ENCODE measurements at regions not wholly inside any gene's neighbourhood (a gene's known extent, or its start where the extent isn't known, plus 50 kb on each side); places are given as distances from the start of the nearest gene placed in this dataset.

GRCh38 chr7:35499226-35499625 lies 195.7 kb downstream of the HERPUD2 start:
- DNase-seq (ENCODE audit: low read depth): no peak

GRCh38 chr7:35498416-35498815 lies 196.5 kb downstream of the HERPUD2 start:
- DNase-seq (ENCODE audit: low read depth): no peak

- no peak for DNase-seq (ENCODE audit: low read depth)
These were observed 199.1 kb downstream of the HERPUD2 start for GRCh38 chr7:35495844-35496243.

GRCh38 chr7:35495377-35495776 lies 199.6 kb downstream of the HERPUD2 start:
- no peak for DNase-seq (ENCODE audit: low read depth)

- DNase-seq (ENCODE audit: low read depth): no peak
These were observed 200.5 kb downstream of the HERPUD2 start for GRCh38 chr7:35494407-35494806.

- DNase-seq (ENCODE audit: low read depth): no peak
These were observed 202.3 kb downstream of the HERPUD2 start for GRCh38 chr7:35492451-35493175.

GRCh38 chr7:35491233-35491632 lies 203.7 kb downstream of the HERPUD2 start:
- DNase-seq (ENCODE audit: low read depth): no peak

- DNase-seq (ENCODE audit: low read depth): no peak
These were observed 207.1 kb downstream of the HERPUD2 start for GRCh38 chr7:35487841-35488240.

- no peak for DNase-seq (ENCODE audit: low read depth)
These were observed 207.5 kb downstream of the HERPUD2 start for GRCh38 chr7:35487402-35487801.

- no peak for DNase-seq (ENCODE audit: low read depth)
These were observed 209.5 kb downstream of the HERPUD2 start for GRCh38 chr7:35485436-35485835.

GRCh38 chr7:35483568-35483967 lies 211.4 kb downstream of the HERPUD2 start:
- DNase-seq (ENCODE audit: low read depth): no peak

GRCh38 chr7:35482231-35482630 lies 212.7 kb downstream of the HERPUD2 start:
- DNase-seq (ENCODE audit: low read depth): no peak

- no peak for DNase-seq (ENCODE audit: low read depth)
These were observed 214.1 kb downstream of the HERPUD2 start for GRCh38 chr7:35480806-35481205.

- no peak for DNase-seq (ENCODE audit: low read depth)
These were observed 217.3 kb downstream of the HERPUD2 start for GRCh38 chr7:35477609-35478008.

- no peak for DNase-seq (ENCODE audit: low read depth)
These were observed 220.2 kb upstream of the TBX20 start for GRCh38 chr7:35474100-35474499.

GRCh38 chr7:35468606-35469005 lies 214.7 kb upstream of the TBX20 start:
- DNase-seq (ENCODE audit: low read depth): no peak

- no peak for DNase-seq (ENCODE audit: low read depth)
These were observed 213.6 kb upstream of the TBX20 start for GRCh38 chr7:35467456-35467978.

GRCh38 chr7:35465791-35466336 lies 212.0 kb upstream of the TBX20 start:
- no peak for DNase-seq (ENCODE audit: low read depth)

GRCh38 chr7:35463751-35464150 lies 209.9 kb upstream of the TBX20 start:
- DNase-seq (ENCODE audit: low read depth): no peak

GRCh38 chr7:35463176-35463700 lies 209.3 kb upstream of the TBX20 start:
- DNase-seq (ENCODE audit: low read depth): no peak

GRCh38 chr7:35454575-35455385 lies 200.9 kb upstream of the TBX20 start:
- DNase-seq (ENCODE audit: low read depth): no peak

GRCh38 chr7:35450456-35451214 lies 196.7 kb upstream of the TBX20 start:
- DNase-seq (ENCODE audit: low read depth): no peak

Data from activated T-cell treated with anti-CD3 and anti-CD28 coated beads for 24 hours (primary cell).